LNCAP (cell line): ENCODE measurements at regions not wholly inside any gene's neighbourhood (a gene's known extent, or its start where the extent isn't known, plus 50 kb on each side); places are given as distances from the start of the nearest gene placed in this dataset.

Experiments used
- CTCF ChIP-seq: fragments of 450-650 bp; IDR thresholded peaks from 2 replicates; pipeline ENCODE4 v1.5.1; 2017; ENCODE audit warnings: mild to moderate bottlenecking

- no peak for TF ChIP-seq CTCF
Observed at GRCh38 chr11:23041001-23041503, 180.8 kb upstream of the CCDC179 start.

GRCh38 chr11:23058656-23059055 is 198.4 kb upstream of the CCDC179 start:
- no peak for TF ChIP-seq CTCF

GRCh38 chr11:23063276-23063675 is 203.0 kb upstream of the CCDC179 start:
- no peak for TF ChIP-seq CTCF

GRCh38 chr11:23078289-23078971 is 218.2 kb upstream of the CCDC179 start:
- no peak for TF ChIP-seq CTCF

- no peak for TF ChIP-seq CTCF
Observed at GRCh38 chr11:23079382-23079813, 219.1 kb upstream of the CCDC179 start.

GRCh38 chr11:23087407-23087806 is 227.1 kb upstream of the CCDC179 start:
- no peak for TF ChIP-seq CTCF

GRCh38 chr11:23090659-23091058 is 230.4 kb upstream of the CCDC179 start:
- TF ChIP-seq CTCF: no peak
